IMR-90 (cell line): ENCODE measurements at regions not wholly inside any gene's neighbourhood (a gene's known extent, or its start where the extent isn't known, plus 50 kb on each side); places are given as distances from the start of the nearest gene placed in this dataset.

Experiments used
- BHLHE40 ChIP-seq: fragments of 150-350 bp; IDR thresholded peaks from 2 replicates; pipeline ENCODE4 v1.6.1; 2016; ENCODE audit warnings: mild to moderate bottlenecking, low read depth, low read length
- CEBPB ChIP-seq: IDR thresholded peaks from 2 replicates; pipeline ENCODE4 v1.6.1; 2012; ENCODE audit warnings: low read depth, low read length, improper control_type of control experiment
- CTCF ChIP-seq: conservative IDR thresholded peaks from 2 replicates; pipeline ENCODE4 v1.5.1; 2012; ENCODE audit warnings: mild to moderate bottlenecking, low read depth, low read length, improper control_type of control experiment
- MXI1 ChIP-seq: IDR thresholded peaks from 2 replicates; pipeline ENCODE4 v1.6.1; 2012; ENCODE audit warnings: low read depth, mild to moderate bottlenecking, low read length, moderate library complexity, borderline replicate concordance
- POLR2A ChIP-seq: IDR thresholded peaks from 2 replicates; pipeline ENCODE4 v1.6.1; 2012; ENCODE audit warnings: mild to moderate bottlenecking, low read depth, low read length
- RCOR1 ChIP-seq: IDR thresholded peaks from 2 replicates; pipeline ENCODE4 v1.6.1; 2012; ENCODE audit warnings: mild to moderate bottlenecking, low read length, improper control_type of control experiment; ENCODE audit not compliant: insufficient replicate concordance
- USF2 ChIP-seq: fragments of 150-350 bp; IDR thresholded peaks from 2 replicates; pipeline ENCODE4 v1.6.1; 2017; ENCODE audit warnings: mild to moderate bottlenecking, antibody characterized with exemption, low read length, low read depth

- TF ChIP-seq CTCF (no peak), USF2 (no peak), POLR2A (no peak), MXI1 (no peak), RCOR1 (no peak), CEBPB (no peak), BHLHE40 (no peak)
Measured at GRCh38 chr6:170022291-170022722, 268.6 kb downstream of the DLL1 start.
